NCI-H1092 (cell line): ENCODE measurements at regions not wholly inside any gene's neighbourhood (a gene's known extent, or its start where the extent isn't known, plus 50 kb on each side); places are given as distances from the start of the nearest gene placed in this dataset.
"Not testable (repeated sequence)": the region's sequence is repeated elsewhere in the genome, so short reads cannot be mapped to it uniquely, and the experiment has no call there.

Source experiments
- DNase-seq: peaks from one replicate; lab custom pipeline; 2025; lab: John Stamatoyannopoulos, UW

DNA sequence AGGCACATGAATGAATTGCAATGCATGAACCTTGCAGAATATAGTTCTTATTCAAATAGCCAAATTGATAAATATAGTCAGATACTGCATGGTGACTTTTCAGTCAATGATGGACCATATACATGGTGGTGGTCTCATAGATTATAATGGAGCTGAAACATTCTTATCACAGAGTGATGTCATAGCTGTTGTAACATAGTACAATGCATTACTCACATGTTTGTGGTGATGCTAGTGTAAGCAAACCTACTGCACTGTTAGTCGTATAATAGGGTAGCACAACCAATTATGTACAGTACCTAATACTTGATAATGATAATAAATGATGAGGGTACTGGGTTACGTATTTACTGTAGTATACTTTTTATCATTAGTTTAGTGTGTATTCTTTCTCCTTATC, 280.3 kb downstream of the BCAT1 start:
- DNase-seq: no peak

- DNase-seq: no peak
Observed at GRCh38 chr12:24664161-24664880, 284.6 kb downstream of the BCAT1 start.

DNA sequence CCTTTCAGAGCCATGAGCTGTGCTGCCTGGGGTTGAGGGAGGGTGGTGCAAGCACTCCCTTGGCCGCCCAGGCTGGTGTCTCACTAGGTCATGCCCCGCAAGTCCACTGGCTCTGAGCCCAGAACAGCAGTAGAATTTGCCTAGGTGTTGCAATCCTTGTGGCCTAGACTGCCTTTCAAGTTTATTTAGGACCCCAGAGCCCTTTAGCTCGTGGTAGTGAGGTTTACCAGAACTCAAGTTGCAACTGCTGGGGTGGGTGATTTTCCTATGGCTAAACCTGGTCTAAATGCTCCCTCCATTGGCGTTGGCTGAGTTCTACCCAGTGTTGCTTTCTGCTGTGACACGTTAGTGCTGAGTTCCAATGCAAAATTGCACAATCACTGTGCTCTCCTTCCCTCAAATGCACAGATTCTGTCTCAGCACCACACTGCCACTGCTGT, 287.2 kb downstream of the BCAT1 start:
- DNase-seq: no peak

GRCh38 chr12:24659016-24659415, 289.9 kb downstream of the BCAT1 start:
- DNase-seq: no peak

DNA sequence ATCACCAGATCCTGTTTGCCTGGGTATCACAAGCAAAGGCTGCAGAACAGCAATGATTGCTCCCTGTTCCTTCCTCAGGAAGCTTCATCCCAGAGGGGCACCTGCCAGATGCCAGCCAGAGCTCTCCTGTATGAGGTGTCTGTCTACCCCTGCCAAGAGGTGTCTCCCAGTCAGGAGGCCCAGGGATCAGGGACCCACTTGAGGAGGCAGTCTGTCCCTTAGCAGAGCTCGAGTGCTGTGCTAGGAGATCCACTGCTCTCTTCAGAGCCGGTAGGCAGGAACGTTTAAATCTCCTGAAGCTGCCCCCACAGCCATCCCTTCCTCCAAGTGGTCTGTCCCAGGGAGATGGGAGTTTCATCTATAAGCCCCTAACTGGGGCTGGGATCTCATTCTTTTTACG, 294.6 kb downstream of the BCAT1 start:
- DNase-seq: not testable (repeated sequence)

- no peak for DNase-seq
Observed at GRCh38 chr12:24649634-24650033, 299.3 kb downstream of the BCAT1 start.

DNA sequence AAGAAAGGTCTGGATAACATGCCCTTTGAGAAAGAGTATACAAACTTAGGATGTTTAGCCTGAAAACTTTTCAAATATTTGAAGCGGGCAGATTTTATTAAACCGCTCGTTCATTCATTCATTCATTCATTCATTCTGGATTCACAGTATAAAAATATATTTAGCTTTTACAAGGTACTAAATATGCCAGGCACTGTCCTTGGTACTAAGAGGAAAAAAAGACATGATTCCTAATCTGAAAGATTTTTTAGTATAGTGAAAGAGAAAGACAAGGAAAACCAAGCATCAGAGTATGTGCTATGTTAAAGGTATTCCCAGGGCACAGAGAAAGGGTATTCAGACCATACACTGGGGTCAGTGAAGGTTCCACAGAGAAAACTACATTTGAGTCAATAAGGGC, 299.7 kb downstream of the BCAT1 start:
- no peak for DNase-seq

DNA sequence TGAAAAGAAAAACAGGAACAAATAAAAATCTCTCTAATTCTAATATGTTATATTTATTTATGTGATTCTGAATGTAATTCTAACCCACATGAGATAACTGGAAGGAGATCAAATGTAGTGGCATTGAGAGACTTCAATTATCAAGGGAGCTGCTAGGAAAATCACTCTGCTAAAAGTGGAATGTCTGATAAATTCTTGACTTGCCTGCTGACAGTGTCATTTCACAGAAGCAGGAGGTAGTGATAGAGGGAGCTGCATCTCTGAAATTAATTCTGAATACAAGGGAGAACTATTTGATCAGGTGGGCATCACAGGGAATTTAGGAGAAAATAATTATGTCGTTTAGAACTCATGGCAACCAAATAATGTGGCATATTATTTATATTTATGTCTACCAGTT, 303.6 kb downstream of the BCAT1 start:
- no peak for DNase-seq

GRCh38 chr12:24643120-24644119, 305.5 kb downstream of the BCAT1 start:
- DNase-seq: no peak

DNA sequence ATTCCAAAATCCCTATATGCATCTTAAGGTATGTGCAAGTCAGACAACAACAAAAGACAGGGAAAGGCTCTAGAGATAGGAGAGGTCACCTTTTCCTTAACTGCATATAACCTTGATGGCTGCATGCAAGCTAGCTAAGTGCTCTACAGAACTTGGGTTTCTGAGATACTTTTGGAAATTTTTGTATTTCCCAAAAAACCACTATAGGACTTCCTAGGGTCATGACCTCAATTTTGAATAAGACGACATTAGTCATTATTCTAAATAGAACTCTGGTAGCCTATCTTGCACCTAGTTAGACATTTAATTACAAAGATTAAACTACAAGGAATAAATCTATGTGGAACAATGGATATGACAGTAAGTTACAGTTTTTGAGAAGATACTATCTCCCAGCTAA, 309.3 kb downstream of the BCAT1 start:
- no peak for DNase-seq

DNA sequence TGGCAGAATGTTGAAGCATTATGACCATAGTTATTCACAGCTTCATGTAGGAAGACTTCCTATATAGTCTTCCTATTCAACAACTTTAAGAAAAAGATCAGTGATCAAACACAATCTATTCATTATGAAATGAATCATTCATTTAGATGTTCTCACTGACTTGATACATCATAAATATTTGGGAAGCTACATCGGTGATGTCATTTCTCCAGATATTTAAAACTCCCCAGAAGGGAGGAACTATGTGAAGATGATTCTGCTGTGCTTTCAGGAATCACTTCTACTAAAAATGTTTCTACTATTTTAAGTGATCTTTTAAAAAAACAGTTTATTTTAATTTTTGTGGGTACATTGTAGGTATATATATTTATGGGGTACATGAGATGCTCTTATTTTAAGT, 316.4 kb downstream of the BCAT1 start:
- no peak for DNase-seq

- DNase-seq: no peak
Observed at GRCh38 chr12:24631676-24632426, 317.1 kb downstream of the BCAT1 start.

GRCh38 chr12:24630856-24631255, 318.0 kb downstream of the BCAT1 start:
- DNase-seq: no peak

DNA sequence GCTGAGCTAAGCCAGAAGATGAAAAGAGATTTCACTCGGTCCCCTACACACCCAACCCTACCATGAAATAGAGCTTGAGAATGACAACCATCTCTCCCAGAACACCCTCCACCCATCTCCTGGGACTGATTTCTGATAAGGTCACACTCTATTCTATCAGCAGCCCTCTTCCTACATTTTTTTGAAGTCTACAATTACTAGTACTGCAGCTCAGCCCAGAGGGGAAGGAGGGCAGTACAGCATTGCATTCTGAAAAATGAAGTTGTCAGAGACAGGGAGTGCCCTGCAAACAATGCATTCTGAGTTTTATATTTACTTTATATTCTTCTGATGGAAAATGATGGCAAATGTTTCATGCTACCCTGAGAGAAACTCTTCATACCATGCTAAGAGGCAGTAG, 318.5 kb downstream of the BCAT1 start:
- DNase-seq: no peak

DNA sequence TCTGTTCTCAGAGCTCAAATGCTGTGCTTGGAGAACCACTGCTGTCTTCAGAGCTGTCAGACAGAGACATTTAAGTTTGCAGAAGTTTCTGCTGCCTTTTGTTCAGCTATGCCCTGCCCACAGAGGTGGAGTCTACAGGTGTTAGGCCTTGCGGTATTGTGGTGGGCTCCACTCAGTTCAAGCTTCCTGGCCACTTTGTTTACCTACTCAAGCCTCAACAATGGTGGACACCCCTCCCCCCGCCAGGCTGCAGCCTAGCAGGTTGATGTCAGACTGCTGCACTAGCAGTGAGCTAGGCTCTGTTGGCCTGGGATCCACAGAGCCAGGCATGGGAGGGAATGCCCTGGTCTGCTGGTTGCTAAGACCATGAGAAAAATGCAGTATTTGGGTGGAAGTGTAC, 323.8 kb downstream of the BCAT1 start:
- no peak for DNase-seq

- not testable (repeated sequence) for DNase-seq
Observed at GRCh38 chr12:24619954-24620353, 328.9 kb downstream of the BCAT1 start.

GRCh38 chr12:24617471-24617870, 331.4 kb downstream of the BCAT1 start:
- no peak for DNase-seq

GRCh38 chr12:24615967-24616411, 332.9 kb downstream of the BCAT1 start:
- no peak for DNase-seq

DNA sequence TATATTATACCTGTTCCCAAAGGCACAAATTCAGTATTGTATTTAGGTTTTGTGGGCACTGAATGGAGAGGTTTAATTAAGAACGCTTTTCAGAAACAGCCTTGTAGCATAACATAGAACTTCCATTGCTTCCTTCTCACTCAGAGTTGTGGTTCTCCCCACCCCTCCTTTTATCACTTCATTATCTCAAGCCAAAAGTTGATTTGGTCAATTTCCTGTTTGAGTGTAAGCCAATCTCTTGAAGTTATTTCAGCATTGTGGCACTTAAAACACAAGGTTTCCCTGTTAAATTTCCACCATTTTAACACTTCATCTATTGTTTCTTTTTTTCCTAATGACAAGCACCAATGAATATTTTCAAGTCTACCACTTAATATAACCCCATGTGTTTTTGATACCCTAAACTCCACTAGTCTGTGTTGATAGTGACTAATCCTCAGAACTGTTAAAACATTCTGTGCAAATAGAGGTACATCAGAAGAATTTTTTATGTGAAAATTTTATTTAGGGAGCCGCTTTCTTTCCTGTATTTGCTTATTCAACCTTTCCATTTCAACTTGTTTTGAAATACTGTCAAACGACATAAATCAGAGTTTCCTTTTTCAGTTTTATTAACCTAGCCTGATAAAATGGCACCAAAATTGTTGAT, 340.1 kb downstream of the BCAT1 start:
- no peak for DNase-seq

DNA sequence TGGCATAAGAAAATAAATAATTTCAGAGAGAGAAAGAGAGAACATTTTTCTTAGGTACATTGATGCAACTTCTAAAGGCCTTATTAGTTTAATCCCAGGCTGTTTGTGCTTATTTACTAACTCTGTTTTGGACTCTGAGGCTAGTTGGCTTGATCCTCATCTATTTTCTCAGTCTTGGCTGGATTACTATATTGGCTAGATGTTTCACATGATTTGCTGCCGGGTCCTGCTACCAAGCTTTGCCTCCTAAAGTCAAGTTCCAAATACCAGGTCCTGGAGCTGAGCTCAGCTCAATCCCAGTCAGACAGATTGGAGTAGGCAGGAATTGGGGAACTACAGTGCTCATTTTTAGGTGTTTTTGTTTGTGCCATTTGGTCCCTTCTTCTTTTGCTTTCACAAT, 340.8 kb downstream of the BCAT1 start:
- no peak for DNase-seq

DNA sequence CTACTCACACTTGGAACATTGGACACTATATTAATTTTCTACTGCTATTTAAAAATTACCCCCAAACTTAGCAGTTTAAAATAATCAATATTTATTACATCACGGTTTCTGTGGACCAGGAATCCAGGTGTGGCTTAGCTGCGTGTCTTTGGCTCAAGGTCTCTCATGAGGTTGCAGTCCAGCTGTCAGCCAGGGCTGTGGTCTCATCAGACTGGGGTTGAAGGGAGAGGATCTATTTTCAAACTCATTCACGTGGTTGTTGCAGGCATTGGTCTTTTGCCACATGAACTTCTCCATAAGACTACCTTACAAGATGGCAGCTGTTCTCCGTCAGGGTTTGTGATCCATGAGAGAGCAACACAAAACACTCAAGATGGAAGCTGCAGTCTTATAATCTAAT, 343.0 kb downstream of the BCAT1 start:
- no peak for DNase-seq

- no peak for DNase-seq
Observed at GRCh38 chr12:24605466-24605865, 343.4 kb downstream of the BCAT1 start.
